Type B pancreatic cell (in vitro differentiated cells): ENCODE measurements at regions not wholly inside any gene's neighbourhood (a gene's known extent, or its start where the extent isn't known, plus 50 kb on each side); places are given as distances from the start of the nearest gene placed in this dataset.

Experiments used
- DNase-seq: peaks from one replicate; pipeline ENCODE4 v3.0.0; 2021; ENCODE audit warnings: mixed read lengths; ENCODE audit not compliant: unreplicated experiment; ENCODE audit errors: extremely low spot score
- H3K27ac Mint-ChIP-seq: 2 replicates; pipeline ENCODE4 v1.8.0; 2021; ENCODE audit warnings: mild to moderate bottlenecking, mixed read lengths
- H3K27me3 Mint-ChIP-seq: 2 replicates; pipeline ENCODE4 v1.8.0; 2021; ENCODE audit warnings: mixed read lengths
- H3K36me3 Mint-ChIP-seq: 2 replicates; pipeline ENCODE4 v1.8.0; 2021; ENCODE audit warnings: mixed read lengths
- H3K4me1 Mint-ChIP-seq: one replicate; pipeline ENCODE4 v1.8.0; 2021; ENCODE audit warnings: mixed read lengths; ENCODE audit not compliant: unreplicated experiment
- H3K4me3 Mint-ChIP-seq: 2 replicates; pipeline ENCODE4 v1.8.0; 2021; ENCODE audit warnings: mild to moderate bottlenecking, mixed read lengths
- H3K9me3 Mint-ChIP-seq: 2 replicates; pipeline ENCODE4 v1.8.0; 2021; ENCODE audit warnings: mixed read lengths
- TF ChIP-seq, protein P1 (sequence below): fragments of 200-600 bp; sonication (generic); conservative IDR thresholded peaks from 2 replicates; pipeline ENCODE4 v1.5.0; 2021; ENCODE audit warnings: antibody characterized with exemption, mild to moderate bottlenecking

DNA sequence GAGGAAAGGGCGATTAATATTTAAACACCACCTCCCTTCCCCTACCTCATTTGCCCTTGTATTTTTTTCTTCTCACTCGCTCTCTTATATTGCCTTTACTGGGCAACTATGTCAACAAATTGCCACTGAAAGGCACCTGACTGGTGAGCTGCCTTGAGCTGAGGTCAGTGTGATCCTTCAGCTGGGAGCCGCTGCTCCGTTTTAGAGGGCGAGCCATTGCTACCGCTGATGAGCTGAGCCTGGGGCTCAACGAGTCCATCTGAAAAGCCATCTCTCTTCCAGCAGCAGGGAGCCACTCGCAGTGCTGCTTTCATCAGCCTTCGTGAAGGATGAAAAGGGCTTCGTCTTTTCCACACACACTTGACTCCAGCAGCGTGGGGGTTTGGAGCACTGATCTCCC, 108.0 kb upstream of the KIF26B start:
- Mint-ChIP-seq H3K4me1 (peaks cover 24% of the 10 kb centered on the region), H3K36me3 (no peaks in the 10 kb centered on the region), H3K27me3 (peaks cover 2% of the 10 kb centered on the region), H3K4me3 (no peak overlapping the region), H3K9me3 (no peaks in the 10 kb centered on the region), H3K27ac (no peak overlapping the region)
- no peak for DNase-seq
- TF ChIP-seq, protein P1, sequence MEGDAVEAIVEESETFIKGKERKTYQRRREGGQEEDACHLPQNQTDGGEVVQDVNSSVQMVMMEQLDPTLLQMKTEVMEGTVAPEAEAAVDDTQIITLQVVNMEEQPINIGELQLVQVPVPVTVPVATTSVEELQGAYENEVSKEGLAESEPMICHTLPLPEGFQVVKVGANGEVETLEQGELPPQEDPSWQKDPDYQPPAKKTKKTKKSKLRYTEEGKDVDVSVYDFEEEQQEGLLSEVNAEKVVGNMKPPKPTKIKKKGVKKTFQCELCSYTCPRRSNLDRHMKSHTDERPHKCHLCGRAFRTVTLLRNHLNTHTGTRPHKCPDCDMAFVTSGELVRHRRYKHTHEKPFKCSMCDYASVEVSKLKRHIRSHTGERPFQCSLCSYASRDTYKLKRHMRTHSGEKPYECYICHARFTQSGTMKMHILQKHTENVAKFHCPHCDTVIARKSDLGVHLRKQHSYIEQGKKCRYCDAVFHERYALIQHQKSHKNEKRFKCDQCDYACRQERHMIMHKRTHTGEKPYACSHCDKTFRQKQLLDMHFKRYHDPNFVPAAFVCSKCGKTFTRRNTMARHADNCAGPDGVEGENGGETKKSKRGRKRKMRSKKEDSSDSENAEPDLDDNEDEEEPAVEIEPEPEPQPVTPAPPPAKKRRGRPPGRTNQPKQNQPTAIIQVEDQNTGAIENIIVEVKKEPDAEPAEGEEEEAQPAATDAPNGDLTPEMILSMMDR, result no peak

DNA sequence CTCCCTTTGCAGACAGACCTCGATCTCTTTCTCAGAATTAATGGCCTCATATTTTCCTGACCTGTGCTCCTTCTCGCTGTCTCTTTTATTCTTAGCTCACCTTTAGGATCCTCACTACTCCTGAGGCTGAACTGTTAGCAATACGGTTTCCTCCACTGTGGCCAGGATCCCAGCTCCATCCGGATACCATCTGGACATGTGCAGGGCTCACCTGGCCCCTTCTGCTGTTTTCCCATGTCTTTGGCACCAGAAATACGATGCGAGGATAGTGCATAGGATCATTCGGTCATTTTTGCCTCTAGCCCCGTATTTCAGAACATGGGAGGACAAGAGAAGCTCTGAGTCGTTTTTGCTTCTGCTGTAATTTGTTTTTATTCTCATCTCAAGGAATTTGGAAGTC, 108.5 kb upstream of the KIF26B start:
- no peak overlapping the region for H3K27ac Mint-ChIP-seq

DNA sequence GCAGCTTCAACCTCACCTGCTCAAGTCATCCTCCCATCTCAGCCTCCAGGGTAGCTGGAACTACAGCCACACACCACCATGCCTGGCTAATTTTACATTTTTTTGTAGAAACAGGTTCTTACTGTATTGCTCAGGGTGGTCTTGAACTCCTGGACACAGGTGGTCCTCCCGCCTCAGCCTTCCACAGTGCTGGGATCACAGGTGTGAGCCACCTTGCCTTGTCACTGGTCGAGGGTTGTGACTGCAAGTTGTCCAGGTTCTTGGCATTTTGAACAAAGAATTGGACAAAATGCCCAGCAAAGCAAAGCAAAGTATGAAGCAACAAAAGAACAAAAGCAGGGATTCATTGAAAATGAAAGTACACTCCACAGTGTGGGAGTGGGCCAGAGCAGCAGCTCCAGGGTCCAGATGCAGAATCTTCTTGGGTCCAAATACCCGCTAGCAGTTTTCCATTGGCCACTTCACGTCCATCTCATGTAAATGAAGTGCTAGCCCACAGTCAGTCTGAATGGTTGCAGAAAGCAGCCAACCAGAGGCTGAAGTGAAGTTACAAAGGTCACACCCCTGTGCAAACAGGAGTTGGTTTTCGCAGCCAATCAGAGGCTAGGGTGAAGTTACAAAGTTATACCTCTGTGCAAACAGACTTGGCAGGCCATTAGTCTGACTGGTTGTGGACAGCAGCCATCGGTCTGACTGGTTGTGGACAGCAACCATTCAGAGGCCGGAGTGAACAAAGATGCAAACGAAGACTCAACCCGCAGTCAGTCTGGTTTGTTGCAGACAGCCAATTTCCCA, 109.5 kb upstream of the KIF26B start:
- peaks cover 29% of the 10 kb centered on the region for H3K4me1 Mint-ChIP-seq
- H3K36me3 Mint-ChIP-seq, result no peaks in the 10 kb centered on the region
- no peak overlapping the region for H3K4me3 Mint-ChIP-seq
- no peaks in the 10 kb centered on the region for H3K9me3 Mint-ChIP-seq
- H3K27ac Mint-ChIP-seq, result no peak overlapping the region
- TF ChIP-seq, protein P1, result no peak
- DNase-seq, result no peak
- H3K27me3 Mint-ChIP-seq, result no peaks in the 10 kb centered on the region

More for the DNA sequence above, 108.5 kb upstream of the KIF26B start:
- no peak for DNase-seq
- TF ChIP-seq, protein P1, result no peak
- no peaks in the 10 kb centered on the region for H3K27me3 Mint-ChIP-seq
- H3K4me1 Mint-ChIP-seq, result peaks cover 24% of the 10 kb centered on the region
- no peaks in the 10 kb centered on the region for H3K9me3 Mint-ChIP-seq
- H3K4me3 Mint-ChIP-seq, result no peak overlapping the region
- no peaks in the 10 kb centered on the region for H3K36me3 Mint-ChIP-seq

DNA sequence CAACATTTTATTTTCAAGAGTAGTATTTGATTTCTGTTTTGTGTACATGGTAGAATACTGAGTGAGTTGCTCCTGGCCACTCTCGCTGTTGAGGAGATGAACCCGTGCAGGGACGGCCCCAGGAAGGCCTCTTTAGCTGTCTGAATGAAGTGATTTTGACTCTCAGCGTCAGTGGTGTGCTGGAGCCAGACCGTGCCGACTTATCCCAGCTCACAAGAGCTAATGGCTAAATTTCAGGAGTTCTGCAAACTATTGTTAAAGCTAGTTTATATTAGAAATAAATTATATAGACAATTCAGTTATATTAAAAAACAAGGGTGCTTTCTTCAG, 111.2 kb upstream of the KIF26B start:
- H3K36me3 Mint-ChIP-seq, result no peaks in the 10 kb centered on the region
- TF ChIP-seq, protein P1, result no peak
- no peaks in the 10 kb centered on the region for H3K27me3 Mint-ChIP-seq
- no peak overlapping the region for H3K4me3 Mint-ChIP-seq
- no peak for DNase-seq
- H3K4me1 Mint-ChIP-seq, result peaks cover 29% of the 10 kb centered on the region
- H3K27ac Mint-ChIP-seq, result no peak overlapping the region
- H3K9me3 Mint-ChIP-seq, result no peaks in the 10 kb centered on the region

DNA sequence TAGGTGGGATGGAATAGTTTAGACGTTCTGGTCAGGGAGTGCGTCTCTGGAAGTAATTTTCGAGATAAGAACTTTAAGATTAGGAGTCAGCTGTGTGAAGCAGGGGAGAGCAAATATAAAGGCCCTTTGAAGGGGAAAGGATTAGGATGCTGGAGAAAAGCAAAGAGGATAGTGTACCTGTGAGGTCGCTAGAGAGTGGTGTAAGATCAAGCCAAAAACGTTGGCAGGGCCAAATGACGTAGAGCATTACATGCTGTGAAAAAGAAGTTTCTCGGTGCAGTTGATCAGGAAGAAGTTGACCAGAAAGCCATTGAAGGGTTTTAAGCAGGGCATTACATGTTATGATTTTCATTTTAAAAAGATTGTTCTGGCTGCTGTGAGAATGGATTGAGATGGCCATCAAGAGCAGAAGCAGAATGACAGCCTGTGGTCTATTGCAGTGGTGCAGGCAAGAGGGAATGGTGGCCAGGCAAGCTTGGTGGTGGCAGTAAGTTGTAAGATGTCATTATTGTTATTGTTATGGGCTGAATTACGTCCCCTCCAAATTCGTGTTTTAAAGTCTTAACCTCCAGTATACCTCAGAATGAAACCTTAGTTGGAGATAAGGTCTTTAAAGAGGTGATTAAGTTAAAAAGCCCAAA, 113.6 kb upstream of the KIF26B start:
- Mint-ChIP-seq H3K4me1 (peaks cover 21% of the 10 kb centered on the region), H3K9me3 (no peaks in the 10 kb centered on the region), H3K36me3 (no peaks in the 10 kb centered on the region), H3K4me3 (no peak overlapping the region), H3K27me3 (no peaks in the 10 kb centered on the region), H3K27ac (no peak overlapping the region)
- no peak for DNase-seq
- TF ChIP-seq, protein P1, result no peak
